ENCODE measurements at regions not wholly inside any gene's neighbourhood (a gene's known extent, or its start where the extent isn't known, plus 50 kb on each side); places are given as distances from the start of the nearest gene placed in this dataset.
"Not testable (repeated sequence)": the region's sequence is repeated elsewhere in the genome, so short reads cannot be mapped to it uniquely, and the experiment has no call there.

DNA sequence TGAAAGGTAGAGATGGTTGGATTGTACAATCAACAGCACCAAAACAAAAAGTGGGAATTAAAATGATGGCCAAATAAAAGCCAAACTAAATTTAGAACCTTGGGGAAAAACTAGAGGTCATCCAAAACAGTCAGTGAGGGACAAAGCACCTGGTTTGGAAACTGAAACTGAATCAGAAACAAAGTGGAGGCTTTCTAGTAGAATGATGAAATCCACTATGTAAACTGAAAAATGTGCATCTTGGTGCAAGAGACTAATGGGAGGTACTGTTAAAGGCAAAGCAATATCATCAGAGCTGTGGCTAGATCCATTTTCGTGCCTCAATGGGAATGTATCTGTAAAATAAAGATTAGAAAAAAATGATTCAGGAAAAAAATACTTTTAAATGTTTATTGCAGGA, 380.0 kb upstream of the GJE1 start:
- Histone ChIP-seq H3K27ac (ENCODE audit: low read length) (no peak overlapping the region), H3K4me1 (ENCODE audit: control insufficient read depth in 1 of 2, insufficient read depth in 2 of 2, low read length in 2 of 2) (no peaks in the 10 kb centered on the region), H3K9me3 (ENCODE audit: control insufficient read depth in 1 of 2, low read length in 2 of 2) (no peaks in the 10 kb centered on the region)

DNA sequence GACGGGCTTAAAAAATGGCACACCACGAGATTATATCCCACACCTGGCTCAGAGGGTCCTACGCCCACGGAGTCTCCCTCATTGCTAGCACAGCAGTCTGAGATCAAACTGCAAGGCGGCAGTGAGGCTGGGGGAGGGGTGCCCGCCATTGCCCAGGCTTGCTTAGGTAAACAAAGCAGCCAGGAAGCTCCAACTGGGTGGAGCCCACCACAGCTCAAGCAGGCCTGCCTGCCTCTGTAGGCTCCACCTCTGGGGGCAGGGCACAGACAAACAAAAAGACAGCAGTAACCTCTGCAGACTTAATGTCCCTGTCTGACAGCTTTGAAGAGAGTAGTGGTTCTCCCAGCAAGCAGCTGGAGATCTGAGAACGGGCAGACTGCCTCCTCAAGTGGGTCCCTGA, 386.4 kb upstream of the GJE1 start:
- not testable (repeated sequence) for H3K36me3 ChIP-seq (ENCODE audit: control insufficient read depth in 1 of 2, insufficient read depth in 2 of 2, low read length in 2 of 2); H3K4me3 ChIP-seq (ENCODE audit: low read depth in 1 of 2, low read length in 2 of 2); H3K4me1 ChIP-seq (ENCODE audit: control insufficient read depth in 1 of 2, insufficient read depth in 2 of 2, low read length in 2 of 2); H3K27me3 ChIP-seq (ENCODE audit: low read depth, low read length); H3K27ac ChIP-seq (ENCODE audit: low read length); H3K9me3 ChIP-seq (ENCODE audit: control insufficient read depth in 1 of 2, low read length in 2 of 2)

More for the DNA sequence above, 380.0 kb upstream of the GJE1 start:
- Histone ChIP-seq H3K4me3 (ENCODE audit: low read depth in 1 of 2, low read length in 2 of 2) (no peak overlapping the region), H3K27me3 (ENCODE audit: low read depth, low read length) (no peaks in the 10 kb centered on the region), H3K36me3 (ENCODE audit: control insufficient read depth in 1 of 2, insufficient read depth in 2 of 2, low read length in 2 of 2) (no peaks in the 10 kb centered on the region)

DNA sequence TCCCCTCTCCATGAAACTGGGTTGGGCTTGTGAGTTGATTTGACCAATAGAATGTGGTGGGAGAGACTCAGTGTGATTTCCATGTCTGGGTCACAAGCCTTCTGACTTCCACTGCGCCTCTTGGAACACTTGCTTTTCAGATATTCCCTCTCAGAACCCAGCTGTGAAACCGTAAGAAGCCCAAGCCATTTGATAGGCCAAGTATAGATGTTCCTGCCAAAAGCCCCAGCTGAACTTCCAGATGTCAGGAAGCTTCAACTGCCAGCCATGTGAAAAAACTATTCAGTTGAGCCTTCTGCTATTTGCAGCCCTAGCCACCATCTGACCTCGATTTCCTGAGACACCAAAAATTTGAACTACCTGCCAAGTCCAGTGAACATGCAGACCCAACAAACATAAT, 387.8 kb upstream of the GJE1 start:
- H3K36me3 ChIP-seq (ENCODE audit: control insufficient read depth in 1 of 2, insufficient read depth in 2 of 2, low read length in 2 of 2): no peaks in the 10 kb centered on the region

DNA sequence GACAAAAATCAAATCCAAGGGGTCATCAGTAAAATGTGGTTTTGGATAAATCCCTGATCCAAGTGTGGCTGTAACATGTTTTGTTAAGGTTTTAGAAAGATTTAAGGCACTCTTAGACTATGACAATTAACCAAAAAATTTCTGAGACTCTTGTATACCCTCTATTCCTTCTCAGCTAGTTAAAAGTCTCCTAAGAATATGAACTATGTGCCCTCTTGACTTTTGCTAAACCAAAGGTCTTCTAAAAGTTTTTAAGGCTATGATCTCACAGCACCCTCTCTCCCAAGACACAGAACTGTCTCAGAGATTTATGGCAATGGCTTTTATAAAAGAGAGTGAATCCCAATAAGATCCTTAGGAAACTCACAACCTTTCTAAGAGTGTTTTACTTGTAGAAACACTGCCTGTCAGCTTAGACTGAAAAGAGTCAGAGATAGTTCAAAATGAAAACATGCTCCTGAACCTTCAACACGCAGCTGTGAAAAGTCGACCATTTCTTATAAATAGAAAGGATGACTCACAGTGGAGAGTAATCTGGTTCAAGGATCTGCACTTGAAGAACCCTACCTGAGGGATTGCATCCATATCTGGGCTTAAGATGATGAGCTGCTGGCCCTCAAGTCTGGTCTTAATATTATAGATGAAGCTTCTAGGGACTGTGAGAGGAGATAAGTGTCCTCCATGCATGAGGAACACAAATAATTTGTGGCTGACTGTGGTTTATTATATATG, 388.4 kb upstream of the GJE1 start:
- no peaks in the 10 kb centered on the region for H3K36me3 ChIP-seq (ENCODE audit: control insufficient read depth in 1 of 2, insufficient read depth in 2 of 2, low read length in 2 of 2)
- H3K9me3 ChIP-seq (ENCODE audit: control insufficient read depth in 1 of 2, low read length in 2 of 2): no peaks in the 10 kb centered on the region
- no peaks in the 10 kb centered on the region for H3K4me1 ChIP-seq (ENCODE audit: control insufficient read depth in 1 of 2, insufficient read depth in 2 of 2, low read length in 2 of 2)
- no peaks in the 10 kb centered on the region for H3K27me3 ChIP-seq (ENCODE audit: low read depth, low read length)
- no peak overlapping the region for H3K4me3 ChIP-seq (ENCODE audit: low read depth in 1 of 2, low read length in 2 of 2)
- H3K27ac ChIP-seq (ENCODE audit: low read length): no peak overlapping the region

More for the DNA sequence above, 387.8 kb upstream of the GJE1 start:
- H3K27me3 ChIP-seq (ENCODE audit: low read depth, low read length): no peaks in the 10 kb centered on the region
- no peaks in the 10 kb centered on the region for H3K9me3 ChIP-seq (ENCODE audit: control insufficient read depth in 1 of 2, low read length in 2 of 2)
- no peak overlapping the region for H3K27ac ChIP-seq (ENCODE audit: low read length)
- H3K4me1 ChIP-seq (ENCODE audit: control insufficient read depth in 1 of 2, insufficient read depth in 2 of 2, low read length in 2 of 2): no peaks in the 10 kb centered on the region
- H3K4me3 ChIP-seq (ENCODE audit: low read depth in 1 of 2, low read length in 2 of 2): no peak overlapping the region

DNA sequence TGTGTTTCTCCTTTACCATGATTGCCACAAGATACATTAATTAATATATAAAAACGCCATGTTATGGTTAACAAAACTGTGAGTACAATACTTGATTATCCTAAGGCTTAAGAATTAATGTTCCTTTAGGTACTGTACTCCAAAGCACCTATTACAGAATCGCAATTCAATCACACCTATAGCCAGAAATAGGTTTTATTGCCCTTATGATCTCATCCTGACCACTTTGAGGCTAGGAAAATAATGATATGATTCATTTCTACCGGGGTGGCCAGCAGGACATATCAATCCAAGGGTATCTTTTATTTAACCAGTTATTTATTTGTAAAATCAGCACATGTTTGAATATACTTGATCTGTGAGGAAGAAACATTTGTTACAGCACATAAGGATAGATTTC, 396.6 kb upstream of the GJE1 start:
- Histone ChIP-seq H3K4me3 (ENCODE audit: low read depth in 1 of 2, low read length in 2 of 2) (no peak overlapping the region), H3K27me3 (ENCODE audit: low read depth, low read length) (no peaks in the 10 kb centered on the region), H3K9me3 (ENCODE audit: control insufficient read depth in 1 of 2, low read length in 2 of 2) (no peaks in the 10 kb centered on the region), H3K4me1 (ENCODE audit: control insufficient read depth in 1 of 2, insufficient read depth in 2 of 2, low read length in 2 of 2) (no peaks in the 10 kb centered on the region), H3K36me3 (ENCODE audit: control insufficient read depth in 1 of 2, insufficient read depth in 2 of 2, low read length in 2 of 2) (no peaks in the 10 kb centered on the region), H3K27ac (ENCODE audit: low read length) (no peak overlapping the region)

DNA sequence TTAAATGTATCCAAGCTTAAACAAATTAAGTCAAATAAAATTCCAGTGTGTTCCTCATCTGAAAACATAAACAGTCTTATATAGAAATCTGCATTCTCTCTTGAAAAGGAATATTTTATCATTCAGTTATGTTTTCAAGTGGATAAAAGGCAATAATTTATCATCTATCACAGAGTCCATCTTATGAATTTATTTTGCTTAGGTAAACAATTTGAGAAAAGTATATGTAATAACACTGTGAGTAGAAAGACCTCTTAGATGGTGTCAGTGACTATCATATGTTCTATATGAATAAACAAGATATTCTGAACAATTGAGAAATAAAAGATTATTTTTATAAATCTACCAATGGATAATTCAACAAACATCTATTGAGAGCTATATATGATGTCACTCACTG, 397.6 kb upstream of the GJE1 start:
- Histone ChIP-seq H3K4me3 (ENCODE audit: low read depth in 1 of 2, low read length in 2 of 2) (no peak overlapping the region), H3K9me3 (ENCODE audit: control insufficient read depth in 1 of 2, low read length in 2 of 2) (no peaks in the 10 kb centered on the region), H3K27ac (ENCODE audit: low read length) (no peak overlapping the region), H3K27me3 (ENCODE audit: low read depth, low read length) (no peaks in the 10 kb centered on the region), H3K36me3 (ENCODE audit: control insufficient read depth in 1 of 2, insufficient read depth in 2 of 2, low read length in 2 of 2) (no peaks in the 10 kb centered on the region), H3K4me1 (ENCODE audit: control insufficient read depth in 1 of 2, insufficient read depth in 2 of 2, low read length in 2 of 2) (no peaks in the 10 kb centered on the region)

DNA sequence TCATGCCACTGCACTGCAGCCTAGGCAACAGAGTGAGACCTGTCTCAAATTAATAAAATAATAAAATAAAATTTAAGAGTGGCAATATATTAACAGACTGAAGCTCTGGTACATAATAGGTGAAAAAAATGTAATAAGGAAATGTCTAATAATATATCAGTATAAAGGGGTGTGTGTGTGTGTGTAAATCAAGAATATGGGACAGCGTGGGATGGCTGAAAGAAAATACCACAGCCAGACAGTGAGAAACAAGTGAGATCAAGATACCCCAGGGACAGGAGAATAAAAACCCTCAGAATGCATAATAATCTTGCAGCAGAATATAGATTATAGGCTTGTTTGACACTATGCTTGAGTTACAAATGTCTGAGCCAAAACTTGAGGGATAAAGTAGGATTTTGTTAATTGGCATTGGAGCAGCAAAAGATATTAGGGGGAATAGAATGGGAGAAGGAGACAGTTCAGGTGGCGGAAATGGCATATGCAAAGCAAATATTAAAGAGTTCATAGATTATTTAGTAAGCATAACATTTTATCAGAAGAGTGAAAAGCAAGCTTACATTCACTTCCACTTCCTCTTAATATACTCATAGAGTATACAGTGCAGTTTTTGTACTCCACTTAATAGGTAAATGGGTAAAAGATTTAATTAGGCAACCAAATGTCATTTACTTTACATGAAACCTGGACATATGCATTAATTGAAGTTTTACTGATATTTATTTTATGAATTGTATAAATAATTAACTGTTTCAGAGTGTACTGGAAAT, 398.5 kb upstream of the GJE1 start:
- H3K4me3 ChIP-seq (ENCODE audit: low read depth in 1 of 2, low read length in 2 of 2): no peak overlapping the region
- no peaks in the 10 kb centered on the region for H3K27me3 ChIP-seq (ENCODE audit: low read depth, low read length)
- no peaks in the 10 kb centered on the region for H3K9me3 ChIP-seq (ENCODE audit: control insufficient read depth in 1 of 2, low read length in 2 of 2)
- no peaks in the 10 kb centered on the region for H3K36me3 ChIP-seq (ENCODE audit: control insufficient read depth in 1 of 2, insufficient read depth in 2 of 2, low read length in 2 of 2)
- H3K27ac ChIP-seq (ENCODE audit: low read length): no peak overlapping the region
- no peaks in the 10 kb centered on the region for H3K4me1 ChIP-seq (ENCODE audit: control insufficient read depth in 1 of 2, insufficient read depth in 2 of 2, low read length in 2 of 2)

DNA sequence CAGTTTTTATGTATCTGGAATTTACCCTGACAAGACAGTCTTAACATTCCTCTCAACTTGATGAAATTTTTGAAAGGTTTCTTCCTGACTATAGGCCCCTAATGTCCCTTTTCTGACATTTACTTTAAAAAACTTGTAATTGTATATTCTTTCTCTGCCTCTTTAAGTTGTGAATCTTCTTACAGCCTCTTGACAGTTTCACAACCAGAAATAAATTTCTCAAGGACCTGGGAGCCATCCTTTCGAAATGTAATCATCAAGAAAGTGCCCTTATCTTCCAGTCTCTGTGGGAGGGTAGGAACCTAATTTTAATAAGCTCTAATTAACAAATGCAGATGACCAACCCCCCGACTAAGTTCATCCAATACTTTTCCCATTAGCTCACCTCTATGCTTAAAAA, 403.6 kb upstream of the GJE1 start:
- H3K9me3 ChIP-seq (ENCODE audit: control insufficient read depth in 1 of 2, low read length in 2 of 2): no peaks in the 10 kb centered on the region
- H3K4me1 ChIP-seq (ENCODE audit: control insufficient read depth in 1 of 2, insufficient read depth in 2 of 2, low read length in 2 of 2): no peaks in the 10 kb centered on the region
- no peak overlapping the region for H3K27ac ChIP-seq (ENCODE audit: low read length)
- no peaks in the 10 kb centered on the region for H3K27me3 ChIP-seq (ENCODE audit: low read depth, low read length)
- H3K4me3 ChIP-seq (ENCODE audit: low read depth in 1 of 2, low read length in 2 of 2): no peak overlapping the region
- no peaks in the 10 kb centered on the region for H3K36me3 ChIP-seq (ENCODE audit: control insufficient read depth in 1 of 2, insufficient read depth in 2 of 2, low read length in 2 of 2)

DNA sequence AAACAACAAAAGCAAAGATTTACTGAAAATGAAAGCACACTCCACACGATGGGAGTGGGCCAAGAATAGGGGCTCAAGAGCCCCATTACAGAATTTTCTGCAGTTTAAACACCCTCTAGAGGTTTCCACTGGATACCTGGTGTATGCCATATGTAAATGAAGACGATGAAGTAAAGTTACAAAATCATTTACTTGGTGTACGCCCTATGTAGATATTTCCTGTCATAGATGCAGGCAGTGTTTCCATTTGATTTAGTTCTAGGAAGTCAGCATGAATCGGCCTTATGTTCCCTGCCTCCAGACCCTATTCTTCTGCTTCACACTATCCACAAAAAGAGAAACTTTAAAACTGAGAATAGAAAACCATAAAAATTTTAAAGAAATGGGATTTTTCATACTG, 404.4 kb upstream of the GJE1 start:
- no peak overlapping the region for H3K27ac ChIP-seq (ENCODE audit: low read length)
- H3K27me3 ChIP-seq (ENCODE audit: low read depth, low read length): no peaks in the 10 kb centered on the region
- no peaks in the 10 kb centered on the region for H3K4me1 ChIP-seq (ENCODE audit: control insufficient read depth in 1 of 2, insufficient read depth in 2 of 2, low read length in 2 of 2)
- H3K36me3 ChIP-seq (ENCODE audit: control insufficient read depth in 1 of 2, insufficient read depth in 2 of 2, low read length in 2 of 2): no peaks in the 10 kb centered on the region
- H3K9me3 ChIP-seq (ENCODE audit: control insufficient read depth in 1 of 2, low read length in 2 of 2): no peaks in the 10 kb centered on the region
- H3K4me3 ChIP-seq (ENCODE audit: low read depth in 1 of 2, low read length in 2 of 2): no peak overlapping the region

DNA sequence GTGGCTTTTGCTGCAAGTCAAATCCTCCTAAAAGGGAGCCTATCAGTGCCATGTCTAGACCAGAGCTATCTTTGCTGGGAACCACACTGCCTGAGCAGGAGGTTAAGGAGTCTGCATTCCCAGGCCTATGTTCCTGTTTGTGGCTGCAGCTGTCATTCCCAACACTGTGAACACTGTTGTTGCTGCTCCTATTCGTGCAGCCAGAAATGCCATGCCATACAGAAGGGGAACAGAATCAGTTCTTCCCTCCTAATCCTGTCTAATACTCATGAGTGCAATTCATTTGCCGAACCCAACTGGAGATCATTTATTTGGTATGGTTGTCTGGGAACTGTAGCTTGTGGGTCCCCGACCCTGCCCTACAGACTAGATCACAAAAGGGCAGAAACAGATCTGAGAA, 406.5 kb upstream of the GJE1 start:
- Histone ChIP-seq H3K27me3 (ENCODE audit: low read depth, low read length) (no peaks in the 10 kb centered on the region), H3K27ac (ENCODE audit: low read length) (no peak overlapping the region), H3K9me3 (ENCODE audit: control insufficient read depth in 1 of 2, low read length in 2 of 2) (no peaks in the 10 kb centered on the region), H3K36me3 (ENCODE audit: control insufficient read depth in 1 of 2, insufficient read depth in 2 of 2, low read length in 2 of 2) (no peaks in the 10 kb centered on the region), H3K4me1 (ENCODE audit: control insufficient read depth in 1 of 2, insufficient read depth in 2 of 2, low read length in 2 of 2) (no peaks in the 10 kb centered on the region), H3K4me3 (ENCODE audit: low read depth in 1 of 2, low read length in 2 of 2) (no peak overlapping the region)

DNA sequence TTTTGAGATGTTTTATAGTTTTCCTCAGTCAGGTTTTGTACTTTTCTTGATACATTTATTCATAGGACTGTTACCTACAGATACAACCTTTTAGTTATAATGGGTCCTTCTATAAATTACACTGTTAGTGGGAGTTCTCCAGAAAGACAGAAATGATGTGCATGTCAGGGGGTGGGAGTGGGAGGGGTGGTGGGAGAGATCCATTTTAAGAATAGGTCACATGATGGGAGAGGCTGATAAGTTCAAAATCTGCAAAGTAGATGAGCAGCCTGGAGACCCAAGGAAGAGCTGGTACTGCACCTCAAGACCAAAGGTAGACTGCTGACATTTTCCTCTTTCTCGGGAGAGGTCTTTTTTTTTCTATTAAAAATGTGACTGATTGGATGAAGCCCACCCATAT, 408.0 kb upstream of the GJE1 start:
- Histone ChIP-seq H3K9me3 (ENCODE audit: control insufficient read depth in 1 of 2, low read length in 2 of 2) (no peaks in the 10 kb centered on the region), H3K27me3 (ENCODE audit: low read depth, low read length) (no peaks in the 10 kb centered on the region), H3K27ac (ENCODE audit: low read length) (no peak overlapping the region), H3K4me1 (ENCODE audit: control insufficient read depth in 1 of 2, insufficient read depth in 2 of 2, low read length in 2 of 2) (no peaks in the 10 kb centered on the region), H3K4me3 (ENCODE audit: low read depth in 1 of 2, low read length in 2 of 2) (no peak overlapping the region), H3K36me3 (ENCODE audit: control insufficient read depth in 1 of 2, insufficient read depth in 2 of 2, low read length in 2 of 2) (no peaks in the 10 kb centered on the region)

DNA sequence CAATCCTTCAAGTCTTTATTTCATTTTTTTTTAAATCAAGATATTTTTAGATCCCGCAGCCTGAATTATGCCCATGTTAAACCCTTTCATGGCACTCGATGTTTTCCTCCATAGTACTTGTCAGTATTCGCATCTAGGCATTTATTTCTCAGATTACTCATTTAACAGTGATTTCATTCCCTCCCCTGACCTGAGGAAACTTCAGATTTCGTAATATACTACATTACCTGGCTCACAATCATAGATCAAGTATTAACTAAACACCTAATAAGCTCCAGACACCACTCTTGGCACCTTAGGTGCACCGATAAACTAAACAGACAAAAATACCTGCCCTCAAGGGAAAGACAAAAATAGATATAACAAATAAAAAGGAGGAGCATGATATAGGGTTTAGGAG, 413.2 kb upstream of the GJE1 start:
- H3K4me3 ChIP-seq (ENCODE audit: low read depth in 1 of 2, low read length in 2 of 2): no peak overlapping the region
- H3K27ac ChIP-seq (ENCODE audit: low read length): no peak overlapping the region
- no peaks in the 10 kb centered on the region for H3K4me1 ChIP-seq (ENCODE audit: control insufficient read depth in 1 of 2, insufficient read depth in 2 of 2, low read length in 2 of 2)
- no peaks in the 10 kb centered on the region for H3K36me3 ChIP-seq (ENCODE audit: control insufficient read depth in 1 of 2, insufficient read depth in 2 of 2, low read length in 2 of 2)
- H3K27me3 ChIP-seq (ENCODE audit: low read depth, low read length): no peaks in the 10 kb centered on the region
- H3K9me3 ChIP-seq (ENCODE audit: control insufficient read depth in 1 of 2, low read length in 2 of 2): no peaks in the 10 kb centered on the region
